Subcutaneous abdominal adipose tissue (tissue), 5 donors: ENCODE measurements at regions not wholly inside any gene's neighbourhood (a gene's known extent, or its start where the extent isn't known, plus 50 kb on each side); places are given as distances from the start of the nearest gene placed in this dataset.
"Not testable (repeated sequence)": the region's sequence is repeated elsewhere in the genome, so short reads cannot be mapped to it uniquely, and the experiment has no call there.

Experiments used
- H3K27ac ChIP-seq: one replicate; pipeline ENCODE4 v1.7.0; 2013; ENCODE audit warnings: low read depth, mild to moderate bottlenecking, inconsistent platforms, low read length, moderate library complexity
- H3K27me3 ChIP-seq, 5 donors: one replicate each; pipeline ENCODE4 v1.7.0; 2013; ENCODE audit warnings: low read length in 5 of 5, inconsistent platforms in 1 of 5; ENCODE audit not compliant: control insufficient read depth in 5 of 5, insufficient read depth in 4 of 5
- H3K36me3 ChIP-seq, 5 donors: one replicate each; pipeline ENCODE4 v1.7.0; 2013; ENCODE audit warnings: low read length in 5 of 5; ENCODE audit not compliant: control insufficient read depth in 5 of 5, insufficient read depth in 5 of 5
- H3K4me1 ChIP-seq, 5 donors: one replicate each; pipeline ENCODE4 v1.7.0; 2013; ENCODE audit warnings: low read length in 5 of 5, mild to moderate bottlenecking in 3 of 5, moderate library complexity in 1 of 5; ENCODE audit not compliant: control insufficient read depth in 5 of 5, insufficient read depth in 5 of 5
- H3K4me3 ChIP-seq, 5 donors: one replicate each; pipeline ENCODE4 v1.7.0; 2013; ENCODE audit warnings: low read length in 5 of 5, low read depth in 1 of 5
- H3K9ac ChIP-seq, 5 donors: one replicate each; pipeline ENCODE4 v1.7.0; 2013; ENCODE audit warnings: low read length in 5 of 5, mild to moderate bottlenecking in 4 of 5, moderate library complexity in 3 of 5
- H3K9me3 ChIP-seq, 5 donors: one replicate each; pipeline ENCODE4 v1.7.0; 2013; ENCODE audit warnings: low read length in 5 of 5; ENCODE audit not compliant: control insufficient read depth in 5 of 5
- donor health status: healthy.
- donor health status: healthy.
- donor health status: healthy.
- donor health status: healthy.
- donor health status: healthy.

- H3K27me3 ChIP-seq, result no peaks in the 10 kb centered on the region
- no peak overlapping the region for H3K9ac ChIP-seq
- peaks cover 3 to 23% (median 11%) of the 10 kb centered on the region in 5 donors for H3K4me1 ChIP-seq
- H3K4me3 ChIP-seq, result no peak overlapping the region
- H3K27ac ChIP-seq, result no peak overlapping the region
- H3K36me3 ChIP-seq, result no peaks in the 10 kb centered on the region
- H3K9me3 ChIP-seq, result no peaks in the 10 kb centered on the region
These were observed 53.6 kb upstream of the TNFAIP3 start for GRCh38 chr6:137813308-137813970.

DNA sequence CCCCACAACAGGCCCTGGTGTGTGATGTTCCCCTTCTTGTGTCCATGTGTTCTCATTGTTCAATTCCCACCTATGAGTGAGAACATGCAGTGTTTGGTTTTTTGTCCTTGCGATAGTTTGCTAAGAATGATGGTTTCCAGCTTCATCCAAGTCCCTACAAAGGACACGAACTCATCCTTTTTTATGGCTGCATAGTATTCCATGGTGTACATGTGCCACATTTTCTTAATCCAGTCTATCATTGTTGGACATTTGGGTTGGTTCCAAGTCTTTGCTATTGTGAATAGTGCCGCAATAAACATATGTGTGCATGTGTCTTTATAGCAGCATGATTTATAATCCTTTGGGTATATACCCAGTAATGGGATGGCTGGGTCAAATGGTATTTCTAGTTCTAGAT lies 53.0 kb upstream of the TNFAIP3 start:
- H3K9ac ChIP-seq, result not testable (repeated sequence)
- H3K4me1 ChIP-seq, result peaks cover 3 to 23% (median 11%) of the 10 kb centered on the region in 5 donors

GRCh38 chr6:137815692-137816091 lies 51.4 kb upstream of the TNFAIP3 start:
- peaks cover 3 to 35% (median 19%) of the 10 kb centered on the region in 5 donors for H3K4me1 ChIP-seq
- H3K27ac ChIP-seq, result no peak overlapping the region
- no peak overlapping the region for H3K9ac ChIP-seq
- no peaks in the 10 kb centered on the region for H3K9me3 ChIP-seq
- H3K4me3 ChIP-seq, result no peak overlapping the region
- no peaks in the 10 kb centered on the region for H3K27me3 ChIP-seq
- H3K36me3 ChIP-seq, result no peaks in the 10 kb centered on the region

More for the DNA sequence above, 53.0 kb upstream of the TNFAIP3 start:
- not testable (repeated sequence) for H3K4me3 ChIP-seq, H3K9me3 ChIP-seq, H3K27ac ChIP-seq, H3K36me3 ChIP-seq, H3K27me3 ChIP-seq

DNA sequence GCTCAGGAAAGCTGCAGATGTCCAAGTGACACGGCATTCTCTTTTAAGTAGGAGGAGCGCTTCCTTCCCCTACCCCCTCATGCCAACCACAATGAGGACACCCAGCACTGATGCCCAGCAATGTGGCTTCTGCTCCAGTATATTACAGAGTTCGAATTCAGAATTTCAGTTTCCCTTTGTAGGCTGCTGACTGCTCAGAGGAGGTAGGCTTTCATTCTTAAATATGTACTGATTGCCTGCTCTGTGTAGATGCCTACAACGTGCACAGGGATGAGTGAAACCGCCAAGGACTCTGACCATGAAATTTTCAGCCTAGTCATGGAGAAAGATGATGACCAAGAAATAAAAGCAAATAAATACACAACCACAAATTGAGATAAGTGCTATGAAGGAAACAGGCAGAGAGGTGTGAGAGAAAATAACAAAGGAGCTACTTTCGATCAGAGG lies 50.9 kb upstream of the TNFAIP3 start:
- Histone ChIP-seq H3K9ac (no peak overlapping the region), H3K4me1 (peaks cover 3 to 33% (median 18%) of the 10 kb centered on the region in 5 donors), H3K4me3 (no peak overlapping the region), H3K27ac (no peak overlapping the region), H3K9me3 (no peaks in the 10 kb centered on the region), H3K36me3 (no peaks in the 10 kb centered on the region), H3K27me3 (no peaks in the 10 kb centered on the region)

DNA sequence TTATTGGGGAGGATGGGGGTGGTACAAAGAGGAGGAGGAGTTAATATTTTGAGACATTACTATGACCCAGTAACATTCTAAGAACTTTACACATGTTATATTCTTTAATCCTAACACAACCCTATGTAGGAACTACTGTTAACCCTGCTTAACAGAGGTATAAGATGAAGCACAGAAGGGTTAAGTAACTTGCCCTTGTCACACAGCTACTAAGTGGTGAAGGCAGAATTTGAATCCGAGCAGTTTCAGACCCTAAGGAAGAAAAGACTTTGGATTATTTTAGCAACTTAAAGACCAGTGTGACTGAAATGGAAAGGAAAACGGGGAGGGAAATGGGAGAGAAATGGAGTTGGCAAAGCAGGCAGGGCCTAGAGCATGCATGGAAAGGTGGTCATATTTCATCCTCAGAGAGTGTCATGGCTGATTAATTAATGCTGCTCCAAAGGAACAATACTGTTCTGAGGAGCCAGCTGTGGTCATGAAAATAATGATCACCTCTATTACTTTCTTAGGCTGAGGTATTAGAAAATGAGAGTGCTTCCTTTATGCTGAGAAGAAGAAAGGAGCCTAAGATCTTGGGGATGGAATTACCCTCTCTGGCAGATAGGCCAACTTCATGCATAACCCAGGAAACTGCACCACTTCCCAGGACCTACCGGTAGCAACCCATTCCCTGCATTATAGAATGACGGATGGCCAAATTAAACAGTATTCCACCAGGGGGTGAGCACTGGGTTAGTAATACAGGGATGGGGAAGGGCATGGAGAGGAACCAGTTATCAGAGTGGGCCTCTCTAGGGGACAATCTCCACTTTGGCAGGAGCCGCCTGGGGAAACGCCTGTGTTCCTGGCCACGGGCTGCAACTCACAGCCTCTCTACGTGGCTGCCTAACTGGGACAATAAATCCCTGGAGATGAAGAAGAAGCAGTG lies 50.1 kb upstream of the TNFAIP3 start:
- Histone ChIP-seq H3K27ac (no peak overlapping the region), H3K4me1 (peaks cover 0 to 34% (median 23%) of the 10 kb centered on the region in 5 donors), H3K36me3 (no peaks in the 10 kb centered on the region), H3K4me3 (no peak overlapping the region), H3K27me3 (no peaks in the 10 kb centered on the region), H3K9me3 (no peaks in the 10 kb centered on the region), H3K9ac (no peak overlapping the region)
